H1 (cell line): ENCODE measurements at regions not wholly inside any gene's neighbourhood (a gene's known extent, or its start where the extent isn't known, plus 50 kb on each side); places are given as distances from the start of the nearest gene placed in this dataset.

ENCODE experiments used
- ATF3 ChIP-seq: IDR thresholded peaks from 2 replicates; pipeline ENCODE4 v1.6.1; 2011; ENCODE audit warnings: low read depth, mild to moderate bottlenecking, low read length; ENCODE audit not compliant: insufficient read depth
- BRCA1 ChIP-seq: IDR thresholded peaks from 2 replicates; pipeline ENCODE4 v1.6.1; 2012; ENCODE audit warnings: low read depth, low read length, improper control_type of control experiment
- CEBPB ChIP-seq: IDR thresholded peaks from 2 replicates; pipeline ENCODE4 v1.6.1; 2012; ENCODE audit warnings: low read depth, low read length
- CHD2 ChIP-seq: IDR thresholded peaks from 2 replicates; pipeline ENCODE4 v1.6.1; 2012; ENCODE audit warnings: low read length, improper control_type of control experiment
- CTCF ChIP-seq, 3 experiments: IDR thresholded peaks; 1 replicate in 2 of 3; 2 replicates in 1 of 3; pipeline versions ENCODE4 v1.5.1 to v1.6.1; 2011; ENCODE audit warnings: low read length in 3 of 3, mild to moderate bottlenecking in 3 of 3, inconsistent platforms in 2 of 3, low read depth in 1 of 3, moderate library complexity in 1 of 3; ENCODE audit not compliant: insufficient read depth in 1 of 3; ENCODE audit errors: control extremely low read depth in 1 of 3
- EGR1 ChIP-seq: IDR thresholded peaks from 2 replicates; pipeline ENCODE4 v1.6.1; 2011; ENCODE audit warnings: low read depth, low read length, borderline replicate concordance
- EP300 ChIP-seq, 2 experiments: IDR thresholded peaks; 1 replicate in 1 of 2; 2 replicates in 1 of 2; pipeline ENCODE4 v1.6.1; 2011 to 2012; ENCODE audit warnings: low read depth in 2 of 2, low read length in 2 of 2, mild to moderate bottlenecking in 2 of 2, borderline replicate concordance in 1 of 2, inconsistent platforms in 1 of 2, moderate library complexity in 1 of 2
- POLR2A ChIP-seq, 2 experiments: IDR thresholded peaks; 1 replicate in 1 of 2; 2 replicates in 1 of 2; pipeline ENCODE4 v1.6.1; 2011; ENCODE audit warnings: low read depth in 2 of 2, low read length in 2 of 2, mild to moderate bottlenecking in 2 of 2; ENCODE audit errors: control extremely low read depth in 1 of 2
- POLR2AphosphoS5 ChIP-seq: IDR thresholded peaks from 2 replicates; pipeline ENCODE4 v1.6.1; 2011; ENCODE audit warnings: low read depth, low read length
- RAD21 ChIP-seq, 2 experiments: IDR thresholded peaks in 1 of 2; conservative IDR thresholded peaks in 1 of 2; 2 replicates each; pipeline ENCODE4 v1.6.1; 2011; ENCODE audit warnings: low read depth in 2 of 2, low read length in 2 of 2, improper control_type of control experiment in 1 of 2, inconsistent platforms in 1 of 2, mild to moderate bottlenecking in 1 of 2, moderate library complexity in 1 of 2
- RFX5 ChIP-seq: IDR thresholded peaks from 2 replicates; pipeline ENCODE4 v1.6.1; 2011; ENCODE audit warnings: low read depth, low read length, improper control_type of control experiment, borderline replicate concordance
- SP1 ChIP-seq: IDR thresholded peaks from 2 replicates; pipeline ENCODE4 v1.6.1; 2011; ENCODE audit warnings: low read depth, low read length
- ZNF274 ChIP-seq: IDR thresholded peaks from 2 replicates; pipeline ENCODE4 v1.7.0; 2012; ENCODE audit warnings: low read length, borderline replicate concordance; ENCODE audit errors: extremely low read depth
- TF ChIP-seq, protein P1 (sequence below): IDR thresholded peaks from 2 replicates; pipeline ENCODE4 v1.6.1; 2011; ENCODE audit warnings: low read length, improper control_type of control experiment

DNA sequence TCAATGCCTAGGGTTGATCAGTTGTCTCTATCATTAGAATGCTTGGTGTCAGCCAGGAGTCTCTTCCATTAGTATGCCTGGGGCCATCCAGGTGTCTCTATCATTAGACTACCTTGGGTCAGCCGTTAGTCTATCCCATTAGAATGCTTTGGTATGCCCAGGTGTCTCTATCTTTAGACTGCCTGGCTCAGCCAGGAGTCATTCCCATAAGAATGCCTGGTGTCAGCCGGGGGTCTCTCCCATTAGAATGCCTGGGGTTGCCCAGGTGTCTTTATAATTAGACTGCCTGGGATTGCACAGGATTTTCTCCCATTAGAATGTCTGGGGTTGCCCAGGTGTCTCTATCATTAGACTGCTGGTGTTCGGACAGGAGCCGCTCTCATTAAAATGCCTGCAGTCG is 1442.9 kb downstream of the UQCRFS1 start:
- no peak for TF ChIP-seq CHD2
- TF ChIP-seq CTCF (IDR thresholded peaks at IDR 0.05; ENCODE audit: control extremely low read depth in 1 of 3, insufficient read depth in 1 of 3, low read depth in 1 of 3, low read length in 3 of 3): no peak
- TF ChIP-seq POLR2AphosphoS5: peak; percentile 88
- no peak for TF ChIP-seq BRCA1
- no peak for TF ChIP-seq ATF3
- TF ChIP-seq ZNF274: peak; percentile 38; the same call in 1 of the 2 replicates
- TF ChIP-seq CEBPB: no peak
- TF ChIP-seq EGR1: no peak
- no peak for TF ChIP-seq POLR2A (IDR thresholded peaks at IDR 0.05; ENCODE audit: control extremely low read depth in 1 of 2, low read depth in 2 of 2, low read length in 2 of 2)
- no peak for TF ChIP-seq EP300 (IDR thresholded peaks at IDR 0.05; ENCODE audit: borderline replicate concordance in 1 of 2, low read depth in 2 of 2, low read length in 2 of 2)
- no peak for TF ChIP-seq RAD21 (IDR thresholded peaks at IDR 0.05 in 1 of 2, conservative IDR thresholded peaks at IDR 0.05 in 1 of 2; ENCODE audit: low read depth in 2 of 2, low read length in 2 of 2)
- TF ChIP-seq, protein P1, sequence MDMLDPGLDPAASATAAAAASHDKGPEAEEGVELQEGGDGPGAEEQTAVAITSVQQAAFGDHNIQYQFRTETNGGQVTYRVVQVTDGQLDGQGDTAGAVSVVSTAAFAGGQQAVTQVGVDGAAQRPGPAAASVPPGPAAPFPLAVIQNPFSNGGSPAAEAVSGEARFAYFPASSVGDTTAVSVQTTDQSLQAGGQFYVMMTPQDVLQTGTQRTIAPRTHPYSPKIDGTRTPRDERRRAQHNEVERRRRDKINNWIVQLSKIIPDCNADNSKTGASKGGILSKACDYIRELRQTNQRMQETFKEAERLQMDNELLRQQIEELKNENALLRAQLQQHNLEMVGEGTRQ: no peak
- no peak for TF ChIP-seq SP1
- no peak for TF ChIP-seq RFX5
